ENCODE measurements at regions not wholly inside any gene's neighbourhood (a gene's known extent, or its start where the extent isn't known, plus 50 kb on each side); places are given as distances from the start of the nearest gene placed in this dataset.

DNA sequence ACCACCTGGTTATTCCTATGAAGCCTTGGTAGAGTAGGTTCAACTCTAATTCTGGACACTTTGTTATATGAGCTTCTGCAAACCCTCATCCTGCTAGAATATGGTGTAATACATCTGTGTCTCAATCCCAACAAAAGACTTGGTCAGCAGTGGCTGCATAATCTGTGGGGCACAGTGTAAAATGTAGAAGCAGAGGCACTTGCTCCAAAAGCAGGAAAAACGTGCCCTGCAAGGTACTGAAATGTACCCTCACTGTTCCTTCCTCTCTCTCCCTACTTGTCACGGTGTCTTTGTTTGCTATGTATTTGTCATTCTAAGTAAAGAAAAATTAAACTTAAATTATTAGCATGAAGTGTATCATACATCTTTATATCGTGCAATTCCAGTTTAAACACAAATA, 267.9 kb downstream of the BCL11B start:
- Histone ChIP-seq H3K23ac (ENCODE audit: low read length) (no peak overlapping the region), H3K4ac (ENCODE audit: low read depth, low read length) (no peak overlapping the region), H3K9ac (ENCODE audit: low read length) (no peak overlapping the region), H3K9me3 (ENCODE audit: insufficient read depth, low read depth, low read length) (peaks cover 3% of the 10 kb centered on the region), H2BK12ac (ENCODE audit: low read length) (no peak overlapping the region), H2BK5ac (ENCODE audit: low read depth, low read length, poor library complexity) (no peak overlapping the region), H3K79me1 (ENCODE audit: low read length) (no peaks in the 10 kb centered on the region), H2AK5ac (ENCODE audit: low read length) (no peak overlapping the region), H3K27me3 (ENCODE audit: insufficient read depth, low read length) (no peaks in the 10 kb centered on the region), H2BK120ac (ENCODE audit: insufficient read depth, low read length, poor library complexity) (no peak overlapping the region), H3K79me2 (ENCODE audit: control insufficient read depth, insufficient read depth, low read length, poor library complexity) (no peaks in the 10 kb centered on the region), H4K12ac (ENCODE audit: low read depth, low read length) (no peak overlapping the region), H2AFZ (ENCODE audit: insufficient read depth, low read length, poor library complexity) (no peak overlapping the region), H3K4me3 (ENCODE audit: low read depth, low read length) (no peak overlapping the region), H3K4me2 (ENCODE audit: low read length) (no peak overlapping the region), H3K18ac (ENCODE audit: low read length) (no peak overlapping the region), H3K14ac (ENCODE audit: low read length) (no peak overlapping the region), H3K4me1 (ENCODE audit: control insufficient read depth in 1 of 2, insufficient read depth in 2 of 2, low read length in 2 of 2) (peaks cover 2 to 6% of the 10 kb centered on the region in 2 experiments), H4K91ac (ENCODE audit: low read depth, low read length) (no peak overlapping the region), H4K8ac (ENCODE audit: low read depth, low read length) (no peak overlapping the region), H3K27ac (ENCODE audit: low read depth, low read length) (no peak overlapping the region), H3K36me3 (ENCODE audit: control insufficient read depth in 1 of 2, insufficient read depth in 2 of 2, low read length in 2 of 2) (no peaks in the 10 kb centered on the region)
- WGBS (ENCODE audit: extremely low coverage, insufficient coverage, insufficient read length): no CpG with 5 or more reads among the region's 3 CpGs
- DNase-seq: peak in 1 of 2 donors; percentile 12

DNA sequence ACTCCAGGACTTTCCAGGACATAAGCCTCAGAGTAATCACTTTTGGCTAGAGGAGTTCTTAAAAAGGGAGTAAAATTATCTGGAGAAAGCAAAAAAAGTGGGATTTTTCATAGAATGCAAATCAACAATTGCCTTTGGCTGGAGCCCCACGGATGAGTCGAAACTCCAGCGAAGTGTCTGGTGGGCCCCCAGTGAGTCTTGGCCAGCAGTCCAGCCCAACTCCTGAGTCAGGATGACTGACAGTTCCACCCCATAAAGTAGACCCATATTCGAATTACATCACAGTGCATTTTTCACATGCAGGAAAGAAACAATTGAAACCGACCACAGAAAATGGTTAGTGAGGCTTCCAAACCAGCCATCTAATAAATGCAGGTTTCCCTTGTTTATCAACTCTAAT, 265.7 kb downstream of the BCL11B start:
- Histone ChIP-seq H3K14ac (ENCODE audit: low read length) (no peak overlapping the region), H3K18ac (ENCODE audit: low read length) (no peak overlapping the region), H4K91ac (ENCODE audit: low read depth, low read length) (no peak overlapping the region), H4K8ac (ENCODE audit: low read depth, low read length) (no peak overlapping the region), H3K4me3 (ENCODE audit: low read depth, low read length) (no peak overlapping the region), H3K36me3 (ENCODE audit: control insufficient read depth in 1 of 2, insufficient read depth in 2 of 2, low read length in 2 of 2) (no peaks in the 10 kb centered on the region), H4K12ac (ENCODE audit: low read depth, low read length) (no peak overlapping the region), H2BK5ac (ENCODE audit: low read depth, low read length, poor library complexity) (no peak overlapping the region), H2AFZ (ENCODE audit: insufficient read depth, low read length, poor library complexity) (no peak overlapping the region), H2BK120ac (ENCODE audit: insufficient read depth, low read length, poor library complexity) (no peak overlapping the region), H3K27me3 (ENCODE audit: insufficient read depth, low read length) (no peaks in the 10 kb centered on the region), H3K79me2 (ENCODE audit: control insufficient read depth, insufficient read depth, low read length, poor library complexity) (no peaks in the 10 kb centered on the region), H3K4me2 (ENCODE audit: low read length) (no peak overlapping the region), H2AK5ac (ENCODE audit: low read length) (no peak overlapping the region), H3K27ac (ENCODE audit: low read depth, low read length) (no peak overlapping the region), H3K9ac (ENCODE audit: low read length) (no peak overlapping the region), H3K23ac (ENCODE audit: low read length) (no peak overlapping the region), H3K9me3 (ENCODE audit: insufficient read depth, low read depth, low read length) (peaks cover 4% of the 10 kb centered on the region), H2BK12ac (ENCODE audit: low read length) (no peak overlapping the region), H3K79me1 (ENCODE audit: low read length) (no peaks in the 10 kb centered on the region), H3K4ac (ENCODE audit: low read depth, low read length) (no peak overlapping the region), H3K4me1 (ENCODE audit: control insufficient read depth in 1 of 2, insufficient read depth in 2 of 2, low read length in 2 of 2) (peaks cover 2 to 6% of the 10 kb centered on the region in 2 experiments)
- no peak for DNase-seq
- no CpG with 5 or more reads among the region's 5 CpGs for WGBS (ENCODE audit: extremely low coverage, insufficient coverage, insufficient read length)

DNA sequence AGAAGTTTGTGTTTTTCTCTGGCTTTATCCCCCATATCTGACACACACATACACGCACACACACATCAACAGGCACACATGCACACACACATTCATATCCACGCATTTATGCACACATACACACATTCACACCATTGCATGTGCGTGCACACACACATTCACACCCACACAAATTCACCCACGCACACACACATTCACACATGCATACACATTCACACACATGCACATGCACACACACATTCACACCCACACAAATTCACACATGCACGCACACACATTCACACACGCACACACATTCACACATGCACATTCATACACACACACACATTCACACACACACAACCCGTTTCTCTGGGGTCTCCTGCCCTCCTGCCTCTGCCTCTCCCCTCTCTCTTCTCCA, 264.2 kb downstream of the BCL11B start:
- peaks cover 2 to 6% of the 10 kb centered on the region in 2 experiments for H3K4me1 ChIP-seq (ENCODE audit: control insufficient read depth in 1 of 2, insufficient read depth in 2 of 2, low read length in 2 of 2)
- no peak overlapping the region for H2AFZ ChIP-seq (ENCODE audit: insufficient read depth, low read length, poor library complexity)
- H3K27me3 ChIP-seq (ENCODE audit: insufficient read depth, low read length): no peaks in the 10 kb centered on the region
- H4K91ac ChIP-seq (ENCODE audit: low read depth, low read length): no peak overlapping the region
- H4K8ac ChIP-seq (ENCODE audit: low read depth, low read length): no peak overlapping the region
- no peak overlapping the region for H3K23ac ChIP-seq (ENCODE audit: low read length)
- no peak overlapping the region for H4K12ac ChIP-seq (ENCODE audit: low read depth, low read length)
- no peak overlapping the region for H3K27ac ChIP-seq (ENCODE audit: low read depth, low read length)
- peak overlapping the region; percentile 58 for H3K4me3 ChIP-seq (ENCODE audit: low read depth, low read length)
- H2BK5ac ChIP-seq (ENCODE audit: low read depth, low read length, poor library complexity): no peak overlapping the region
- no peak overlapping the region for H2BK12ac ChIP-seq (ENCODE audit: low read length)
- H3K36me3 ChIP-seq (ENCODE audit: control insufficient read depth in 1 of 2, insufficient read depth in 2 of 2, low read length in 2 of 2): no peaks in the 10 kb centered on the region
- DNase-seq: no peak
- H3K4me2 ChIP-seq (ENCODE audit: low read length): no peak overlapping the region
- 100% methylated on average over 1 of the region's 7 CpGs for WGBS (ENCODE audit: extremely low coverage, insufficient coverage, insufficient read length)
- no peak overlapping the region for H2AK5ac ChIP-seq (ENCODE audit: low read length)
- no peaks in the 10 kb centered on the region for H3K79me1 ChIP-seq (ENCODE audit: low read length)
- H3K18ac ChIP-seq (ENCODE audit: low read length): no peak overlapping the region
- no peaks in the 10 kb centered on the region for H3K79me2 ChIP-seq (ENCODE audit: control insufficient read depth, insufficient read depth, low read length, poor library complexity)
- no peak overlapping the region for H2BK120ac ChIP-seq (ENCODE audit: insufficient read depth, low read length, poor library complexity)
- H3K14ac ChIP-seq (ENCODE audit: low read length): no peak overlapping the region
- peaks cover 4% of the 10 kb centered on the region for H3K9me3 ChIP-seq (ENCODE audit: insufficient read depth, low read depth, low read length)
- H3K4ac ChIP-seq (ENCODE audit: low read depth, low read length): no peak overlapping the region
- no peak overlapping the region for H3K9ac ChIP-seq (ENCODE audit: low read length)

DNA sequence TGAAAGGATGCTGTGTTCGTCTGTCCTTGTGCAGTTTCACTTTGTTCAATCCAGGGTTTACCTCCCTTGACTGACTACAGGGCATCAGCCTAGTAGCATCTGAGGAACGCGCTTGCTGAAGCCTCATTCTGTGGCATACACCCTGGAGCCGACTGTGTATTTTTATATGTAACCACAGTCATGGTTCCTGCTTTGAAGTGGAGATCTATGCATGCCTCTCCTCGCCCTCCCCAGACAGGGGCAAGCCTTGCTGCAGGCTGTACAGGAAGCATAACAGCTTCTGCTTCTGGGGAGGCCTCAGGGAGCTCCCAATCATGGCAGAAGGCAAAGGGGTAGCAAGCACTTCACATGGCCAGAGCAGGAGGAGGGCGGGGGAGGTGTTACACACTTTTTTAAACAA, 262.1 kb downstream of the BCL11B start:
- no peaks in the 10 kb centered on the region for H3K27me3 ChIP-seq (ENCODE audit: insufficient read depth, low read length)
- H2BK120ac ChIP-seq (ENCODE audit: insufficient read depth, low read length, poor library complexity): no peak overlapping the region
- H3K9ac ChIP-seq (ENCODE audit: low read length): no peak overlapping the region
- no peak overlapping the region for H3K4me3 ChIP-seq (ENCODE audit: low read depth, low read length)
- H3K4me1 ChIP-seq (ENCODE audit: control insufficient read depth in 1 of 2, insufficient read depth in 2 of 2, low read length in 2 of 2): no peaks in the 10 kb centered on the region
- no peak overlapping the region for H2BK12ac ChIP-seq (ENCODE audit: low read length)
- H3K79me2 ChIP-seq (ENCODE audit: control insufficient read depth, insufficient read depth, low read length, poor library complexity): no peaks in the 10 kb centered on the region
- peaks cover 4% of the 10 kb centered on the region for H3K9me3 ChIP-seq (ENCODE audit: insufficient read depth, low read depth, low read length)
- H3K27ac ChIP-seq (ENCODE audit: low read depth, low read length): no peak overlapping the region
- no peak overlapping the region for H2AK5ac ChIP-seq (ENCODE audit: low read length)
- no CpG with 5 or more reads among the region's 6 CpGs for WGBS (ENCODE audit: extremely low coverage, insufficient coverage, insufficient read length)
- H4K91ac ChIP-seq (ENCODE audit: low read depth, low read length): no peak overlapping the region
- H3K79me1 ChIP-seq (ENCODE audit: low read length): no peaks in the 10 kb centered on the region
- H3K14ac ChIP-seq (ENCODE audit: low read length): no peak overlapping the region
- no peak overlapping the region for H3K18ac ChIP-seq (ENCODE audit: low read length)
- H2BK5ac ChIP-seq (ENCODE audit: low read depth, low read length, poor library complexity): no peak overlapping the region
- H4K12ac ChIP-seq (ENCODE audit: low read depth, low read length): no peak overlapping the region
- no peak overlapping the region for H4K8ac ChIP-seq (ENCODE audit: low read depth, low read length)
- H3K4me2 ChIP-seq (ENCODE audit: low read length): no peak overlapping the region
- no peak overlapping the region for H2AFZ ChIP-seq (ENCODE audit: insufficient read depth, low read length, poor library complexity)
- DNase-seq: no peak
- no peaks in the 10 kb centered on the region for H3K36me3 ChIP-seq (ENCODE audit: control insufficient read depth in 1 of 2, insufficient read depth in 2 of 2, low read length in 2 of 2)
- H3K4ac ChIP-seq (ENCODE audit: low read depth, low read length): no peak overlapping the region
- no peak overlapping the region for H3K23ac ChIP-seq (ENCODE audit: low read length)
